ENCODE measurements at regions not wholly inside any gene's neighbourhood (a gene's known extent, or its start where the extent isn't known, plus 50 kb on each side); places are given as distances from the start of the nearest gene placed in this dataset.

GRCh38 chr4:59987289-59987688 is 1212.8 kb upstream of the ADGRL3 start:
- WGBS, 2 donors, result 56 to 95% methylated on average over 1 of the region's 1 CpG
- intact Hi-C loops (cut with DNase I; ENCODE audit: low total_unique reads), result no loop called here
- H3K36me3 ChIP-seq (ENCODE audit: low read depth, missing control alignments), result no peaks in the 10 kb centered on the region

GRCh38 chr4:59994118-59994517 is 1206.0 kb upstream of the ADGRL3 start:
- Histone ChIP-seq H3K27me3 (no peaks in the 10 kb centered on the region), H3K4me1 (no peaks in the 10 kb centered on the region), H3K36me3 (ENCODE audit: low read depth, missing control alignments) (no peaks in the 10 kb centered on the region), H3K27ac (no peak overlapping the region), H3K9me3 (no peaks in the 10 kb centered on the region), H3K4me3 (no peak overlapping the region)
- intact Hi-C loops (cut with DNase I; ENCODE audit: low total_unique reads), result no loop called here
- no peak for DNase-seq
- no peak for TF ChIP-seq CTCF (IDR thresholded peaks at IDR 0.05)
- TF ChIP-seq POLR2A (IDR thresholded peaks at IDR 0.05), result no peak
- WGBS, 2 donors, result 64 to 68% methylated on average over 1 of the region's 1 CpG

More at GRCh38 chr4:59987289-59987688, 1212.8 kb upstream of the ADGRL3 start:
- no peak for DNase-seq
- no peak overlapping the region for H3K4me3 ChIP-seq
- H3K27ac ChIP-seq, result no peak overlapping the region
- H3K27me3 ChIP-seq, result no peaks in the 10 kb centered on the region
- H3K4me1 ChIP-seq, result no peaks in the 10 kb centered on the region
- no peaks in the 10 kb centered on the region for H3K9me3 ChIP-seq
- TF ChIP-seq POLR2A (IDR thresholded peaks at IDR 0.05) (no peak), CTCF (IDR thresholded peaks at IDR 0.05) (no peak)

- DNase-seq, result no peak
- 80 to 85% methylated on average over 3 of the region's 3 CpGs for WGBS, 2 donors
- no peak overlapping the region for H3K27ac ChIP-seq
- no peaks in the 10 kb centered on the region for H3K36me3 ChIP-seq (ENCODE audit: low read depth, missing control alignments)
- no peak for TF ChIP-seq CTCF (IDR thresholded peaks at IDR 0.05)
- TF ChIP-seq POLR2A (IDR thresholded peaks at IDR 0.05), result no peak
- H3K4me1 ChIP-seq, result no peaks in the 10 kb centered on the region
- H3K4me3 ChIP-seq, result no peak overlapping the region
- H3K9me3 ChIP-seq, result no peaks in the 10 kb centered on the region
- intact Hi-C loops (cut with DNase I; ENCODE audit: low total_unique reads), result no loop called here
- H3K27me3 ChIP-seq, result no peaks in the 10 kb centered on the region
Measured at GRCh38 chr4:60002603-60003337, 1197.4 kb upstream of the ADGRL3 start.

GRCh38 chr4:60013464-60014184 is 1186.5 kb upstream of the ADGRL3 start:
- H3K27ac ChIP-seq, result no peak overlapping the region
- intact Hi-C loops (cut with DNase I; ENCODE audit: low total_unique reads), result no loop called here
- H3K4me3 ChIP-seq, result no peak overlapping the region
- TF ChIP-seq CTCF (IDR thresholded peaks at IDR 0.05) (no peak), POLR2A (IDR thresholded peaks at IDR 0.05) (no peak)
- H3K9me3 ChIP-seq, result no peaks in the 10 kb centered on the region
- no peak for DNase-seq
- H3K27me3 ChIP-seq, result no peaks in the 10 kb centered on the region
- H3K36me3 ChIP-seq (ENCODE audit: low read depth, missing control alignments), result no peaks in the 10 kb centered on the region
- no peaks in the 10 kb centered on the region for H3K4me1 ChIP-seq
- 80 to 89% methylated on average over 2 of the region's 2 CpGs for WGBS, 2 donors

All from testis (tissue), 2 donors.